HL-60 (cell line): ENCODE measurements at regions not wholly inside any gene's neighbourhood (a gene's known extent, or its start where the extent isn't known, plus 50 kb on each side); places are given as distances from the start of the nearest gene placed in this dataset.

Source experiments
- DNase-seq, 2 experiments: peaks; one replicate each; pipeline ENCODE4 v3.0.0-alpha.2; 2010 to 2020; ENCODE audit warnings: low read depth in 1 of 2, low spot score in 1 of 2
- H3K27ac ChIP-seq: fragments of 250-450 bp; sonication (Bioruptor Pico); replicated peaks from 2 replicates; pipeline ENCODE4 v1.5.1; 2020; ENCODE audit warnings: mild to moderate bottlenecking, moderate library complexity
- H3K27me3 ChIP-seq: fragments of 250-450 bp; sonication (Bioruptor Pico); 2 replicates; pipeline ENCODE4 v1.5.1; 2021; ENCODE audit warnings: mild to moderate bottlenecking, moderate library complexity; ENCODE audit not compliant: insufficient read depth, poor library complexity, severe bottlenecking
- H3K4me3 ChIP-seq: replicated peaks from 2 replicates; pipeline ENCODE4 v1.5.1; 2011; ENCODE audit warnings: mild to moderate bottlenecking, control low read depth, low read length; ENCODE audit not compliant: insufficient read depth
- CTCF ChIP-seq: IDR thresholded peaks from one replicate; pipeline ENCODE4 v1.5.1; 2011; ENCODE audit warnings: low read length, control low read depth, inconsistent platforms; ENCODE audit not compliant: insufficient read depth
- GABPA ChIP-seq: IDR thresholded peaks from 2 replicates; pipeline ENCODE4 v1.6.1; 2012; ENCODE audit warnings: low read depth
- POLR2AphosphoS5 ChIP-seq: IDR thresholded peaks from 2 replicates; pipeline ENCODE4 v1.6.1; 2012; ENCODE audit warnings: low read depth
- SPI1 ChIP-seq: IDR thresholded peaks from 2 replicates; pipeline ENCODE4 v1.6.1; 2012; ENCODE audit warnings: low read depth, mild to moderate bottlenecking, borderline replicate concordance
- TF ChIP-seq, protein P1 (sequence below): IDR thresholded peaks from 2 replicates; pipeline ENCODE4 v1.6.1; 2012; ENCODE audit warnings: low read depth; ENCODE audit not compliant: insufficient replicate concordance

DNA sequence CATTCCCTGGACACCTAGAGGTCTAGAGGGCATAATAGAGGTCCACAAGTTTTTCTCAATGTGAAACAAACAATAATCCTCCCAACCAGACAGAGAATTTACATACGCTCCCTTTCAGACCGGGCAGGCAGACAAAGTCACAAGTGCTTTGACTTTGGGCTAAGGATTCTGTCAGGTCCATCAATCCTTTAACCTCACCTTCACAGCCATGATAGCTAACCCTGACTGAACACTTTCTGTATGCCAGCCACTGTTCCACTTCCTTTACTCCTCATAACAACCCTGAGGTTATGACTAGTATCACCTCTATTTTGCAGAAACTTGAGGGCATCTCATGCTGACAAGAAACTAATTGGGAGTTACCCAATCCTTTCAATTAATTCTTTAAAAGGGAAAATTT, 118.8 kb upstream of the AFF2 start:
- DNase-seq: peak in 1 of 2 experiments; percentile 3
- peak overlapping the region; percentile 74 for H3K27ac ChIP-seq
- 0 out of 2 replicates have a peak overlapping the region, but pooled peaks have one; percentile 6 for H3K4me3 ChIP-seq
- no peaks in the 10 kb centered on the region for H3K27me3 ChIP-seq
- TF ChIP-seq, protein P1, sequence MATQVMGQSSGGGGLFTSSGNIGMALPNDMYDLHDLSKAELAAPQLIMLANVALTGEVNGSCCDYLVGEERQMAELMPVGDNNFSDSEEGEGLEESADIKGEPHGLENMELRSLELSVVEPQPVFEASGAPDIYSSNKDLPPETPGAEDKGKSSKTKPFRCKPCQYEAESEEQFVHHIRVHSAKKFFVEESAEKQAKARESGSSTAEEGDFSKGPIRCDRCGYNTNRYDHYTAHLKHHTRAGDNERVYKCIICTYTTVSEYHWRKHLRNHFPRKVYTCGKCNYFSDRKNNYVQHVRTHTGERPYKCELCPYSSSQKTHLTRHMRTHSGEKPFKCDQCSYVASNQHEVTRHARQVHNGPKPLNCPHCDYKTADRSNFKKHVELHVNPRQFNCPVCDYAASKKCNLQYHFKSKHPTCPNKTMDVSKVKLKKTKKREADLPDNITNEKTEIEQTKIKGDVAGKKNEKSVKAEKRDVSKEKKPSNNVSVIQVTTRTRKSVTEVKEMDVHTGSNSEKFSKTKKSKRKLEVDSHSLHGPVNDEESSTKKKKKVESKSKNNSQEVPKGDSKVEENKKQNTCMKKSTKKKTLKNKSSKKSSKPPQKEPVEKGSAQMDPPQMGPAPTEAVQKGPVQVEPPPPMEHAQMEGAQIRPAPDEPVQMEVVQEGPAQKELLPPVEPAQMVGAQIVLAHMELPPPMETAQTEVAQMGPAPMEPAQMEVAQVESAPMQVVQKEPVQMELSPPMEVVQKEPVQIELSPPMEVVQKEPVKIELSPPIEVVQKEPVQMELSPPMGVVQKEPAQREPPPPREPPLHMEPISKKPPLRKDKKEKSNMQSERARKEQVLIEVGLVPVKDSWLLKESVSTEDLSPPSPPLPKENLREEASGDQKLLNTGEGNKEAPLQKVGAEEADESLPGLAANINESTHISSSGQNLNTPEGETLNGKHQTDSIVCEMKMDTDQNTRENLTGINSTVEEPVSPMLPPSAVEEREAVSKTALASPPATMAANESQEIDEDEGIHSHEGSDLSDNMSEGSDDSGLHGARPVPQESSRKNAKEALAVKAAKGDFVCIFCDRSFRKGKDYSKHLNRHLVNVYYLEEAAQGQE: no peak

DNA sequence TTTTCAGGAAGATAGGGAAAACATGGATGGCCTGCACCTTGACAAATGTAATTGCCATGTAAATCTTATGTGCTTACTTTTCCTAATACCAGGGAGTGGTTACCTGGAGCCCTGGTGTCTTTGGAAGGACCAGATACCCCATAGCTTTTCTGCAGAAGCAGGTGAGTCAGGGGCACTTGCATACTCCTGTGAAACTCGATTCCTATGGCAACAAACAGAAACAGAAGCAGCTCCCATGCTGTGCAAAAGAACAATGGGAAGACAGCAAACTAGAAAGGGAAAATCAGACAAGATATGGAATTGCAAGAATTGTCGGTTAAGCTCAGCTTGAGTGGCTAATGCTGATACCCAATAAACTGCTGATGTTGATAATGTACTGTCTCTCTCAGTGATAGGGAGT, 117.4 kb upstream of the AFF2 start:
- TF ChIP-seq POLR2AphosphoS5 (no peak), CTCF (no peak), GABPA (no peak), SPI1 (no peak)
- TF ChIP-seq, protein P1: no peak
- DNase-seq: no peak

GRCh38 chrX:148385471-148385870, 114.9 kb upstream of the AFF2 start:
- no peak for DNase-seq
- H3K4me3 ChIP-seq: no peak overlapping the region
- TF ChIP-seq, protein P1: no peak
- TF ChIP-seq POLR2AphosphoS5 (no peak), SPI1 (no peak)
- H3K27ac ChIP-seq: no peak overlapping the region
- no peaks in the 10 kb centered on the region for H3K27me3 ChIP-seq

More for the DNA sequence above, 117.4 kb upstream of the AFF2 start:
- H3K27me3 ChIP-seq: no peaks in the 10 kb centered on the region
- no peak overlapping the region for H3K27ac ChIP-seq
- no peak overlapping the region for H3K4me3 ChIP-seq

DNA sequence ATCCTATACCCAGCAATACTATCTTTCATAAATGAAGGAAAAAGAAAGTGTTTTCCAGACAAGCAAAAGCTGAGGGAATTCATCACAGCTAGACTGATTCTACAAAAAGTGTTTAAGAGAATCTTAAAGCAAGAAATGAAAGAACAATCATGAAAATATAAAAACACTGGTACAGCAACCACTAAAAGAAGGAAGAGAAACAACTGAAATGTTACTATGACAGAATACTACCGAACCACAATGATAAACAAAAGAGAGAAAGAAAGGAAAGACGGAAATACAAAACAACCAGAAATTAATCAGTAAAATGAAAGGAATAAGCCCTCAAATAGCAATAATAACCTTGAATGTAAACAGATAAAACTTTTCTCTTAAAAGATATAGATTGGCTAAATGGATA, 110.8 kb upstream of the AFF2 start:
- no peak for TF ChIP-seq GABPA
- TF ChIP-seq, protein P1: no peak
- Histone ChIP-seq H3K27ac (no peak overlapping the region), H3K27me3 (no peaks in the 10 kb centered on the region), H3K4me3 (no peak overlapping the region)
- no peak for DNase-seq
